Lung (tissue), 11 donors: ENCODE measurements at regions not wholly inside any gene's neighbourhood (a gene's known extent, or its start where the extent isn't known, plus 50 kb on each side); places are given as distances from the start of the nearest gene placed in this dataset.

ENCODE experiments used
- ATAC-seq: fragments of 200-7000 bp; cut with Tn5 transposase; one replicate; pipeline ENCODE4 v1.9.1; 2020; ENCODE audit warnings: moderate number of reproducible peaks; ENCODE audit not compliant: insufficient read depth, low FRiP score
- DNase-seq, 3 donors: peaks; one replicate each; pipeline ENCODE4 v3.0.0-alpha.2; 2013 to 2017
- H3K27ac ChIP-seq, 2 donors: one replicate each; pipeline ENCODE4 v1.5.1; 2013; ENCODE audit warnings: mild to moderate bottlenecking in 2 of 2, moderate library complexity in 2 of 2, control low read depth in 1 of 2, inconsistent platforms in 1 of 2, low read depth in 1 of 2, low read length in 1 of 2
- H3K27me3 ChIP-seq, 3 donors: one replicate each; pipeline ENCODE4 v1.5.1; 2013; ENCODE audit warnings: low read length in 2 of 3; ENCODE audit not compliant: control insufficient read depth in 3 of 3, insufficient read depth in 3 of 3
- H3K36me3 ChIP-seq, 4 donors: one replicate each; pipeline ENCODE4 v1.5.1; 2013; ENCODE audit warnings: low read length in 4 of 4, mild to moderate bottlenecking in 1 of 4, moderate library complexity in 1 of 4; ENCODE audit not compliant: control insufficient read depth in 4 of 4, insufficient read depth in 4 of 4
- H3K4me1 ChIP-seq, 5 donors: one replicate each; pipeline ENCODE4 v1.5.1; 2013; ENCODE audit warnings: low read length in 5 of 5, mild to moderate bottlenecking in 2 of 5, moderate library complexity in 1 of 5; ENCODE audit not compliant: control insufficient read depth in 5 of 5, insufficient read depth in 5 of 5
- H3K4me3 ChIP-seq: one replicate; pipeline ENCODE4 v1.5.1; 2013; ENCODE audit warnings: mild to moderate bottlenecking, control low read depth, moderate library complexity
- H3K9ac ChIP-seq, 2 donors: one replicate each; pipeline ENCODE4 v1.5.1; 2013; ENCODE audit warnings: low read length in 2 of 2, control low read depth in 1 of 2; ENCODE audit not compliant: insufficient read depth in 1 of 2
- H3K9me3 ChIP-seq, 4 donors: one replicate each; pipeline ENCODE4 v1.5.1; 2013; ENCODE audit warnings: low read length in 3 of 4, mild to moderate bottlenecking in 1 of 4, moderate library complexity in 1 of 4; ENCODE audit not compliant: control insufficient read depth in 4 of 4, insufficient read depth in 3 of 4
- CTCF ChIP-seq: IDR thresholded peaks from 2 replicates; pipeline ENCODE4 v1.5.1; 2012; ENCODE audit warnings: mild to moderate bottlenecking; ENCODE audit errors: control extremely low read depth, extremely low read depth
- WGBS, 2 donors: extraction: QIAGEN DNeasy Blood & Tissue Kit; methylation state at CpG; one replicate each; pipeline ENCODE4 v1.1.7; 2013; 5-methylcytosine and 5-hydroxymethylcytosine counted together
- donor health status: control.
- donor health status: control.
- donor health status: Bipolar disorder and iron deficiency.
- donor health status: healthy.
- donor health status: DM: yes; HTN: yes; CAD: no.

DNA sequence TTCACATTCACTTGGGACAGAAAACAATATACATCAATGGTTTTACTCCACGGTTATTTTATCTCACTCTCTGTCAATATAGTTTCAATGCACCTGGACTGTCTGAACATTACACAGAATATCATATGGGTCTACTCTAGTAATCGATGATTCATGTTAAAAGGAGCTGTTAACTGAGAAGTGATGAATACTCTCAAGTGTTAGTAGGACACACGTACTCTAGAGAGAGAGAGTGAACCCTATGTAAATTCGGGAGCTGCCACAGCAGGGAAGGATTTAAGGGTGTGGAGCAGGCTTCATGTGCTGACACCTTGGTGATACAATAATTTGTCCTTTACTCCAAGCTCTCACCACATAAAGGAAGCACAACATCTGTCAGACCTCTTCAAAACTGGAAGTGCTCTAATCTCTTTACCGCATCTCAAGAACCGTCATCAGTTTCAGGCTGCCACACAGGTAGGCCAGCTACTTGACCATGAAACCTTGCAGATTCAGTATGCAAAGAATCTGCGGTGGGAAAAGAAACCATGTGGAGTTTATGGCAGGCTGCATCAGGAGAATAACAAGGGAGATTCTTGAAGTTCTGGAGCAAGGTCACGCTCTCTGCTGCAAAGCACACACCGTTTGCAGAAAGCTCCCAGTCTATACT is 199.2 kb upstream of the TMC3 start:
- no peaks in the 10 kb centered on the region for H3K27me3 ChIP-seq
- DNase-seq (no peak), ATAC-seq (no peak)
- H3K9me3 ChIP-seq = no peaks in the 10 kb centered on the region
- H3K4me1 ChIP-seq = peaks cover 0 to 10% (median 5%) of the 10 kb centered on the region in 5 donors
- no peak overlapping the region for H3K27ac ChIP-seq
- WGBS, 2 donors = 72 to 87% methylated on average over 9 of the region's 9 CpGs
- no peak overlapping the region for H3K4me3 ChIP-seq
- no peaks in the 10 kb centered on the region for H3K36me3 ChIP-seq
- H3K9ac ChIP-seq = no peak overlapping the region
- no peak for TF ChIP-seq CTCF

DNA sequence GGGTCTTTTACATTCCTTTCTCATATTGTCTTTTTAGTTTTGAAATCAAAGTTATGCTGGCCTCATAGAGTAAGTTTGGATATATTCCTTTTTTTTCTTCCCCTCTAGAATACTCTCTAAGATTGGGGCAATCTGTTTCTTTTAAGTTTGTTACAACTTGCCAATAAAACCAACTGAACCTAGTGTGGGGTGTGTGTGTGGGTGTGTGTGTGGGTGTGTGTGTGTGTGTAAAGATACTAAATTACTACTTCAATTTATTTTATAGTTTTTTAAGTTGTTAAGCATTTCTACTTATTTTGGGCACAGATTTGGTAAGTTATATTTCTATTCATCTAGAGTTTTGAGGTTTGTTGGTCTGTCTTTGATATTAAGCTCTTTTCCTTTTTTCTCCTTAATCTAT is 198.2 kb upstream of the TMC3 start:
- DNase-seq (no peak), ATAC-seq (no peak)
- no peak for TF ChIP-seq CTCF
- Histone ChIP-seq H3K36me3 (no peaks in the 10 kb centered on the region), H3K27me3 (no peaks in the 10 kb centered on the region), H3K4me3 (no peak overlapping the region), H3K9ac (no peak overlapping the region), H3K4me1 (peaks cover 0 to 10% (median 5%) of the 10 kb centered on the region in 5 donors), H3K9me3 (peaks cover 0 to 1% (median 0%) of the 10 kb centered on the region in 4 donors), H3K27ac (no peak overlapping the region)

GRCh38 chr15:81569286-81570080 is 195.5 kb upstream of the TMC3 start:
- 80 to 86% methylated on average over 4 of the region's 4 CpGs for WGBS, 2 donors
- DNase-seq = no peak
- H3K27me3 ChIP-seq = no peaks in the 10 kb centered on the region
- ATAC-seq = no peak
- no peak overlapping the region for H3K27ac ChIP-seq
- no peak overlapping the region for H3K4me3 ChIP-seq
- H3K9ac ChIP-seq = no peak overlapping the region
- H3K36me3 ChIP-seq = no peaks in the 10 kb centered on the region
- H3K9me3 ChIP-seq = peaks cover 0 to 1% (median 0%) of the 10 kb centered on the region in 4 donors
- TF ChIP-seq CTCF = no peak
- no peaks in the 10 kb centered on the region for H3K4me1 ChIP-seq
